CD4-positive, alpha-beta T cell treated with Interleukin-10 for 1 hour (primary cell): ENCODE measurements at regions not wholly inside any gene's neighbourhood (a gene's known extent, or its start where the extent isn't known, plus 50 kb on each side); places are given as distances from the start of the nearest gene placed in this dataset.
"Not testable (repeated sequence)": the region's sequence is repeated elsewhere in the genome, so short reads cannot be mapped to it uniquely, and the experiment has no call there.

Experiments used
- DNase-seq: peaks from one replicate; pipeline ENCODE4 v3.0.0-alpha.2; 2020

DNA sequence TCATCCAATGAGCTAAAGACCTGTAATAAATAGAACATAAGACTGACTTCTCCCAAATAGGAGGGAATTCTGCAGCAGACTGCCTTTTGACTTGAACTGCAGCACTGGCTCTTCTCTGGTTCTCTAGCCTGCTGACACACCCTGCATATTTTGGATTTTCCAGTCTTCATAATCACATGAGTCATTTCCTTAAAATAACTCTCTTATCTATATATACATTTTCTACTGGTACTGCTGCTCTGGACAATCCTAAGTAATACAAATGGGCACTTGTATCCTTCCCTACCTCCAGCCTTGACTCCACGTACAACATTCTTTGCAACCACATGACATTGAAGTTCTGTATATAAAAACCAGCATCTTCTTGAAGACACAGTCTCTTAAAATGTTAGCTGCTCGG lies 429.4 kb upstream of the TMPRSS15 start:
- DNase-seq = no peak

DNA sequence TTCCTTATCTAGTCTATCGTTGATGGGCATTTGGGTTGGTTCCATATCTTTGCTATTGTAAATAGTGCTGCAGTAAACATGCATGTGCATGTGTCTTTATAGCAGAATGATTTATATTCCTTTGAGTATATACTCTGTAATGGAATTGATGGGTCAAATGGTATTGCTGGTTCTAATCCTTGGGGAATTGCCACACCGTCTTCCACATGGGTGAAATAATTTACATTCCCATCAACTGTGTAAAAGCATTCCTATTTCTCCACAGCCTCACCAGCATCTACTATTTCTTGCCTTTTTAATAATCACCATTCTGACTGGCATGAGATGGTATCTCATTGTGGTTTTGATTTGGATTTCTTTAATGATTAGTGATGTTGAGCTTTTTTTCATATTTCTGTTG lies 430.5 kb upstream of the TMPRSS15 start:
- not testable (repeated sequence) for DNase-seq

DNA sequence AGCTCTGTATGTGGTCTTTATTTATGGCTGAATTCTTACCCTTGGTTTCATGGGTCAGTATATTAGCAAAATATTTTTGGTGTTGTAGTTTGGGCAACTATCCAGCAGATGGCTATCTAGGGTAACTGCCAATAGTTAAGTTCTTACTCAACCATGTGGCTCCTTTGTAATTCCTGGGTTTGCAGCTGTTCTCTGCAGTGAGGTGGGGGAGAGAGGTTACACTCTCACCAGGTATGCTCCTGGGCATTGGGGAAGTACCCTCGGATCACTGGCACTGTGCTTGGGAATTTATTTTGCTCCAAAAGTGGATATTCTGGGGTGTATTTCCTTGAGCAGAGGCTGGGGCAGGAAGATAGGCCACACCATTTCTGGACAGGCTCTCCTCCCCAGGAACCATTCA lies 436.7 kb upstream of the TMPRSS15 start:
- no peak for DNase-seq

DNA sequence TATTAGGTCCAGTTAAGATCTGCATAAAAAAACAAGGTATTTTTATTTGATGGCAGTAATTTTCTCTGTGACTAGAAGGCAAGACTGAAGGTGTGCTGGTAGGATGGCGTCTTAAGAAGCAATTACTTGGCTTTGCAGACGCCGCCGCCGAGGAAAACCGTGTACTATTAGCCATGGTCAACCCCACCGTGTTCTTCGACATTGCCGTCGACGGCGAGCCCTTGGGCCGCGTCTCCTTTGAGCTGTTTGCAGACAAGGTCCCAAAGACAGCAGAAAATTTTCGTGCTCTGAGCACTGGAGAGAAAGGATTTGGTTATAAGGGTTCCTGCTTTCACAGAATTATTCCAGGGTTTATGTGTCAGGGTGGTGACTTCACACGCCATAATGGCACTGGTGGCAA lies 454.0 kb upstream of the TMPRSS15 start:
- not testable (repeated sequence) for DNase-seq

DNA sequence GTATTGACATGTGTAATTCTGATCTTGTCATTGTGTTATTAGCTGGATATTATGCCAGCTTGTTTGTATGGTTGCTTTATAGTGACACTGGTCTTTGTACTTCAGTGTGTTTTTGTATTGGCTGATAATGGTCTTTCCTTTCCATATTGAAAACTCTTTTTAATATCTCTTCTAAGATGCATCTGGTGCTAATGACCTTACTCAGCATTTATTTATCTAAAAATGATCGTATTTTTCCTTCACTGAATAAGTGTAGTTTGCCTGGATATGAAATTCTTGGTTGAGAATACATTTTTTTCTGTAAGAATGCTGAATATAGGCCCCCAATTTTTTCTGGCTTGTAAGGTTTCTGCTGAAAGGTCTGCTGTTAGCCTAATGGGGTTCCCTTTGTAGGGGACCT lies 465.5 kb upstream of the TMPRSS15 start:
- DNase-seq = no peak

DNA sequence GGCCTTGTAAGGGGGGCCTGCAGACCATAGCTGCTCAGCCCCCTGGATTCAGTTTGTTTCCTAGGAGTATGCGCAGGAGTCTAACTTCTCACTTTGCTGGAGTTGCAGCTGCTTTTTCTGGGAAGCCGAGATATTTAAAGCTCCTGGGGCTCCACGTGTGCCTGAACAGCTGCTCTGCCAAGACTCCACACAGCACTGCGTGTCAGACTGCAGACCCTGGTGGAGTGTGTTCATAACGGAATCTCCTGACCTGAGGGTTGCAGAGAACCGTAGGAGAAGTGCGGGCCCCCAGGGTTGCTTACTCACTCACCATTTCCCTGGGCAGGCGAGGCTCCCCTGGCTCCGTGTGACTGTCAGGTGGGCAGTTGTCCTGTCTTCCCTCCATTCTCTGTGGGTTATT lies 474.3 kb upstream of the TMPRSS15 start:
- no peak for DNase-seq

DNA sequence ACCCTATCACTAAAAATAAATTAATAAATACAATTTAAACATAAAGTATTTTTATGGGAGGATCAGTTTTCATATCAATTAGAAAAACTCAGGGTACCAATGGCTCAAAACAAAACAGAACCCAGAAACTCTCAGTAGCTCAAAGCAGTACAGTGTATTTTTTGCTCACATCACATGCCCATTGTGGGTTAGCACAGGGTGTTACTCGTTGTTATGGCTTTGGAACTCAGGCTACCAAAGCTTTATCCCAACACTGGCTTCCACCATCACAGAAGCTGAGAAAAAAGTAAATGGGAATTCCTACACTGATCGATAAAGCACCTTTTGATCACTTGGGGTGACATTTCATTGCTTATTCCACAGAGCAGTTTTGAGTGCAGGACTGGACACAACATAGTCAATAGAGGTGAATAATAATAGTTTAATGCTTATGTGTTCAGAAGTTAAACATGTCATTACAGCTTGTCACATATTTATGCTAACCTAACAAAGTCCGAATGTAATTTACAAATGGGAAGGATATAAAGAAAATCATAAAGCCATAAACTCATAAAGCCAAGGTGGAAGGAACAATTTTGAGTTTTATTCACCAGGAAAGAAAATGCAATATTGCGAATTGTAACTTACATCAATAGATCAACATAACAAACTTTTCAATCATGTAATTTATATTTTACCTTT lies 484.5 kb upstream of the TMPRSS15 start:
- no peak for DNase-seq

DNA sequence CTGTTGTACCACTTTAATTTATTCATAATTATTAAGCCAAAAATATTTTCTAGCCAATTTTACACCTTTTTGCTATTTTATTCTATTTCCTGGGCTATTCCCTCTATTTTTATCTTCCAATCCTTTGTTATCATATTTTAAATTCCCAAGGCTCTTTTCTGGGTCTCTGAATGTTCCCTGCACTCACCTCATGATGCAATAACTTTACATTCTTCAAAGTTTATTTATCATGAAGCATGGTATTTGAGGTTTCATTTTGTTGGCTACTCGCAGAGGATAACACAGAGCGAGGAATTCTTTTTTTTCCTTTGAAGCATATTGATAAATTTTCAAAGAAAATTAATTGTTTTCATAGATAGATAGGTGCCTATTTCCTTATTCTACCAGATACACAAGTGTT lies 489.8 kb upstream of the TMPRSS15 start:
- DNase-seq = no peak

DNA sequence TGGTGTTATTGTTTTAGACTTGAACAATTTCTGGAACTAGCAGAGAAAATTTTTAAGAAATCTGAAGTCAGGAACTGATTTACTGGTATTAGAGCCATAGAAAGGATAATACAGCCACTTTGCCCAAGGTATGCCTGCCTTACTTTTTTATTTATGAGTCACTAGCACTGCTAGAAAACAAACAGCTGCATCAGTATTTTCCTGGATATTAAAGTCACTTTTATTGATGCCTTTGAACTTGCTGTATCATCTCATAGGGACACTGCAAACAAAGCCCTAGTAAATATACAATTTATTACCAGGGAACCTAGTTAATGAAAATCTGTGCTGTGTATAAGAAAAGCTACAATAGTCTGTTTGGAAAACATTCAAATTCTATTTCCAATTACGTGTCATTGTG lies 490.8 kb upstream of the TMPRSS15 start:
- DNase-seq = no peak

DNA sequence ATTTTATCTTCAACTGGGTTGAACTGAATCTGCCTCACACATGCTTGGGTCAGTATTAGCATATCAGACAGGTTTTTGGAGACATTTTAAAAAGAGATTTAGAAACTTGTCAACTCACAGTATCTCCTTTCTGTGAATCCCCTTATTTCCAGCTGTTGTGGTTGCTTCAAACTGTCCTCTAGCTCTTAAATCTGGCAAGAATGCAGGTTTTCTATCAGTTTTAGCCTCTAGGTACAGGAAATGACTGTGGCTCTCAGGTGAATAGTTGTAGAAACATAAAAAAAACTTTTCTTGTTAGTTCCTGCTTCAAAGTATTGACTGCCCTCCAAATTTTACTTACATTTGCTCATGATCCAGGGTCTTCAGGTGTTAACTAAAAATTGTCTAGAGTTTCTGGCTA lies 495.7 kb upstream of the TMPRSS15 start:
- no peak for DNase-seq

DNA sequence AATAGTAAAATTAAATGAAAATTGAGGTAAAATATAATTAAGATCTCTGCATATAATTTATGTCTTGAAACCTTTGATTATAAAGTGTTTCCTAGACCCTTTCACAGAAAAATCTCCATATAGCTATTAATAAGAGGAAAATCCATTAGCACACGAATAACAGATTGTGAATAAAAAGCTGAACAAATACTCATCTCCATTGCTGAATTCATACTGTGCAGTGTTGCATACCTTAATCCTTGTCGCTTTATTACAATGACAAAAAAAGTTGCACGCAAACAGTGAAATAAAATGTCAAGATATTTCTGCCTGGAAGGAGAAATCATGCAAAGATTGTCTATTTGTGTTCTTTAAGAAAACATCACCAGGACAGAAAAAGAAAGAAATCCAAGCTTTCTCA lies 499.1 kb upstream of the TMPRSS15 start:
- no peak for DNase-seq

DNA sequence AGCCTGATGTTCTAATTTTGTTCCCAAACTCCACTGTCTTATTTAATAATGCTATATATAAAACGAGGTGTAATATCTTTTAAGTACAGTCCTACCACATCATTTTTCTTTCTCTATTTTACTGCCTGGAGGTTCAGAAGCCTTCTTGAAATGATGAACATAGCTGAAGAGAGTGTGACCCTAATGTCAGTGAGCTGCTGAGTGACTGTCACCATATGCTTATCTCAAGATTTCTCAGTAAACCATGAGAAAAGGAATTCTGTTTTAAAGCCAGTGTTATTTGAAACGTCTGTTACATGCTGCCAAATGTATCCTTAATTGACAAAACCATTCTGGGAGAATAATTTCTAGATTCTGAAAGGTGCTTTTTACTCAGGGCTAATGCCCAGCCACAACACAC lies 503.5 kb upstream of the TMPRSS15 start:
- no peak for DNase-seq

DNA sequence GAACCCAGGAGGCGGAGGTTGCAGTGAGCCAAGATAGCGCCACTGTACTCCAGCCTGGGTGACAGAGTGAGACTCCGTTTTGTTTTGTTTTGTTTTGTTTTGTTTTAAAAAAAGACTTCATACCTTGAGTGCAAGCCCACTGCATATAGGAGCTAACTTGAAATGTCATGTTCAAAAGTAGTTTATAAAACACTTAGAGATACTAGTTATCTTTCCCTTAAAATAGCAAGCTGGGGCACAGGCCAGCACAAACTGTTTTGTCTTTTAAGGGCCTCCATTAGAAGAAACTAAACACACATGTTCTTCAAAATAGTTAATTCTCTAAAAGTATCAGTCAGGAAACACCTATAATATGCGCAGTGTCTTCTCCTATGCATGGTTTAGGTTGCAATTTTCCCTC lies 505.1 kb upstream of the TMPRSS15 start:
- no peak for DNase-seq

DNA sequence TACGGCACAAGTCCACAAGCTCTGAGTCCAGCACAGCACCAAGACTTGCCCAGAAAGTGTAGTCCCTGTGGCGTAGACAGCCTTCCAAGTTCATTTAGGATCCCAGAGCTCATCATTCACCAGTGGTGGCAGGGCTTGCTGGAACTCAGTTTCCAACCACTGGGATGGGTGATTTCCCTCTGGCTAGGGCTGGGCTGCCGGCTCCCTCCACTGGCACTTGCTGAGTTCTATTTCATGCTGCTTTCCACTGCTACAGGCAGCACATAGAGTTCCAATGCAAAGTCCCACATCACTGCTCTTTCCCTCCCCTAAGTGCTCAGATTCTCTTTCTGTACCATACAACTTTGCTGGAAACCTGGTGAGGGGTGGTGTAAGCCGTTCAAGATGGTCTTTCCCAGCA lies 510.3 kb upstream of the TMPRSS15 start:
- DNase-seq = no peak

DNA sequence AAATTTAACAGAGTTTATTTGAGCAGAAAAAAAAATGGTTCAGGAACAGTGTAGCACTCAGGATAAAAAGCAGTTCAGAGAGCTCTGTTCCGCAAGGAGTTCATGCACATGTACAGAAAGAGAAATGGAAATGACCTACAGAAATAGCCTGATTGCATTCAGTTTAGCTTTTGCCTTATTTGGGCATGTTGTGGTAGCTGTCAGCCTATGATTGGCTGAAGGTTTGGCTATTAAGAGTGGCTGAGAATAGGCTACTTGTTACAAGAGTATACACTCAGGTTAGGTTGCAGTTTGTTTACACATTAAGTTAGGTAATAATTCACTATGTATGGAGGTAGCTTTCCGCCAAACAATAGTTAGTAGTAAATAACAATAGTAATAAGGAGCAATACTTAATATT lies 511.0 kb upstream of the TMPRSS15 start:
- no peak for DNase-seq

DNA sequence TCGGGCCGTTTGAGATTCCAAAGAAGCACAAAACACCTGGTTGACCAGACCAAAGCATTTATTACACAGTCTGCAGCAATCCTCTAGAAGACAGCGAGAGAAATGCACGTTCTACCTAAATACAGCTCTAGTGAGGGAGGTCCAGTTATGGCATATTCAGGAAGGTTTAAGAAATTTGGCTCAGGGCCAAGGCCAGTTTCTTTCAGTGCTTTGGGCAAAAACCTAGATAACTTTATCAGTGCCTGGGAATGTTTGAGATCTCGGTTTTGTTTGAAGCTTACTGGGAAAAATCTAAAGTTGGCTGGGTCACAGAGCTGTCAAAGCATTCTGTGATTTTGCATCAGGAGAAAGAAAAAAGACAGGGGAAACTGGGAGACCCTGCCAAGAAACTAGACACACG lies 514.0 kb upstream of the TMPRSS15 start:
- no peak for DNase-seq

DNA sequence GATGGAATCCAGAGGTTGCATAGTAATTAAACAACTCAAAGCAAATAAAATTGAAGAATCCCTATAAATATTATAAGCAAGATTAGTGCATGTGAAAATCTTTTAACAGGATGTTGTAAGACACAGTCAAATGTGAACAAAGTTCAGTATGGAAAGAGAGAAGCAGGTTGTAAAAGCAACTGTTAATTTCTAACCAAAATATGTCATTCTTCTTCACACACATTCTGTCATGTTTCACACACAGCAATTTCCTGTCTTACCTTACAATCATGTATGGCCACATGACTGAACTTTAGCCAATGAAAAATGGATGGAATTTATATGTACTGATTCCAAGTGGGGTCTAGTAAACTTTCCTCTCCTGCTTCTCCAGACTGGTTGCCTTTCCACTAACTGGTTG lies 527.7 kb upstream of the TMPRSS15 start:
- DNase-seq = no peak

DNA sequence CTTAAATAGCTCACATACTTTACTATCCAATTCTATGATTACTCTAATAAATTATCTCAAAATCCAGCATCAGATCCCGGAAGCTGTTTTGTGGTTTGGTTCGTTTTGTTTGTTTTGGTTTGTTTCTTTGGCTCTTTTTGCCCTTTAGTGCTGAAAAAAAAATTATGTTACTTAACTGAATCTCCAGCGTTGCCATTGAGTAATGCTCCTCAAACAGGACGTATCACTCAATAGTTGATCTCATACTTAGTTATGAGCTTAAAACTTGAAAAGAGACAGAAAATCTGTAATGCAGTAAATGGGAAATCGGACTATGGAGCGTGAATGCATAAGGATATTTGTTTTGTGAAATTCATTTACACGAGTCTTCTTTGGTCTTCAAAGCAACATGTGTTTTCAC lies 533.8 kb upstream of the TMPRSS15 start:
- DNase-seq = no peak

DNA sequence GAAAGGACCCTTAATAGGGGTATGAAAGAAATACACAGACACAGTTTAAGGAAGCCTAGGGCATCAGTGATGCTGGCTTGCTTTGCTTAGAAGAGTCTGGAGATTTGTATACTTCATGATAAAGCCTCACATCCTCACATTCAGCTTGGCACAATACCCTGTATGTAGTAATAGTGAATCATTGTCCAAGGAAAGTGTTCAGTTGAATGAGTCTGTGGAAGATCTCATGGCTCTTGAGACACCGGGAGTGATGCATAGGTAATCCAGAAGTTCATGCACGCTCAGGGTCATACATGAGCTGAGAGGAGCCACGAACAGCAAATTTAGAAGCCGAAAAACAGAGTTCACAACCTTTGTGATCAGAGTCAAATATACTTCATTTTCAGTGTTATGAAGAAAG lies 537.2 kb upstream of the TMPRSS15 start:
- DNase-seq = no peak

DNA sequence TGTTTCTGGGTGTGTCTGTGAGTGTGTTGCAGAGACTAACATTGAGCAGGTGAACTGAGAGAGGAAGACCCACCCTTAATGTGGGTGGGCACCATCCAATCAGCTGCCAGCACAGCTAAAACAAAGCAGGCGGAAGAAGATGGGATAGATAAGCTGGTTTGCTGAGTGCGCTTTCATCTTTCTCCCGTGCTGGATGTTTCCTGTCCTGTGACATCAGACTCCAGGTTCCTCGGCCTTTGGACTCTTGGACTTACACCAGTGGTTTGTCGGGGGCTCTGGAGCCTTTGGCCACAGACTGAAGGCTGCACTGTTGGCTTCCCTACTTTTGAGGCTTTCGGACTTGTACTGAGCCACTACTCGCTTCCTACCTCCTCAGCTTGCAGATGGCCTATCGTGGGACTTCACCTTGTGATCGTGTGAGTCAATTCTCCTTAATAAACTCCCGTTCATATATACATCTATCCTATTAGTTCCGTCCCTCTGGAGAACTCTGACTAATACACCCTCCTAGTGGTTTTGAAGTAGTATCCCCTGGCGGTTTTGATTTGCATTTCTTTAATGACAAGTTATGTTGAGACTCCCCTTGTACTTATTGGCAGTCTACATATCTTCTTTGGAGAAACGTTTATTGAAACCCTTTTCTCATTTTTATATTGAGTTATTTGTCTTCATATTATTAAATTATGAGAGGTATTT lies 546.6 kb upstream of the TMPRSS15 start:
- DNase-seq = no peak

DNA sequence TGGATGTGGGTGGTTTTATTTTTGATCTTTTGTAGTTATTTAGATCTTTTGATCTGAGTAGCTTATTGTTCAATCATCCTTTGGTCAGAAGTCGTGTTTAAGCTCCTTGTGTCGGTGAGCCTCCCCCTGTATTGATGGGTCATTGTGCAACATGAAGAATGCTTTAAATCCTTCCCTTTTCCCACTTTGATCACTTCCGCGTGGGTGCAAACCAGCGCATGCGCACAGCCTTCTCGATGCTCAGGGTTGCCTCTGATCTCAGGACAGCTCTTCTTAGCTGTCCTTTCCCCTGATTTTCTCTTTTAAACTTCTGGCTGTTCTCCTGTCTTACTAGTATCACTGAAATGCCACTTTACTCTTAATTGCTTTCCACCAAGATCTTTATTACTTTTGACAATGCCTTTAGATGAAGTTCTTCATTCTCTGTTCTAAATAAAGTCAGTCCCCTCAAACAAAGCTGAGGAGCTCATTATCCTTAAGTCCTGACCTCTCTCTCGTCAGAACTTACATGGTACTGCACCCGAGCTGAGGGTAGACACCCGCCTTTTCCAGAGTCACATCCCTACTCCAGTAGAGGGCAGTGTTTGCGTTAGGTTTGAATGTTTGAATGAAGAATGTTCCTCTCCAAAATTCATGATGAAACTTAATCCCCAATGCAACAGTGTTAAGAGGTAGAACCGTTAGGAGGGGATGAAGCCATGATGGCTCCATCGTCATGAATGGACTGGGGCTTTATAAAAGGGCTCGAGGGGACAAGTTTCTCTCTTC lies 547.9 kb upstream of the TMPRSS15 start:
- no peak for DNase-seq

DNA sequence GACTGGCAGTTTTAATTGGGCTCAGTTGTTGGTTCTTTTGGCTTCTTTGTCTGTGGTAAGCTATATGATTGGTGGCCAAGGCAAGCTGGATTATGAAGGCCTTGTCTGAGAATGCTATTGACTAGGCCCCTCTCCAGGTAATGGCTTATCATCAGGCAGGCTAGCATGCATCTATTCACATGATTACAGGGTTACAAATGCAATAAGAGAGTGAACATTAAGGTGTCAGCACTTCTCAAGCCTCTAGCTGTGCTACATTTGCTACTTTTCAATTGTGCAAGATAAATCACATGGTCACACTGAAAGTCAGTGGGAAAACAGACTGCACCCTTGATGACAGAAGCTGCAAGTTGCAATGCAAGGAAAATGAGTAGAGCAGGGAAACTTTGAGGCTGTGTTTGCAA lies 550.9 kb upstream of the TMPRSS15 start:
- DNase-seq = no peak

DNA sequence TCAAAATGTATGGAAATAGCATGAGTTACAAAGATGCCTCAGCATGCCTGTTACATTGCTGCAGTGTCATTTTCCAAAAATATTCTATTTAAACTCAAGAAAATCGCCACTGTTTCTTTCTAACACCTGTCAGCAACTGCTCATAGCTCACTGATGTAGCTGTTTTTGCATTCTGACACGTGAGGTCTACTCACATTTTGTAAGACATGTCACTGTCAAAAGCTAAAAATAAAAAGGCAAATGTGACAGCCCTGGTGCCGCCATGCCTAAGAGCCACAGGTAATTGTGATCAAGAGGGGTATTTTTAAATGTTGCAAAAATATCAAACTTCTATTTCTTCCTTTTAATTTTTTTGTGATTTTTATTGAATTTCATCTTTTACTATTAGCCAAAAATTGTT lies 556.2 kb upstream of the TMPRSS15 start:
- DNase-seq = no peak

DNA sequence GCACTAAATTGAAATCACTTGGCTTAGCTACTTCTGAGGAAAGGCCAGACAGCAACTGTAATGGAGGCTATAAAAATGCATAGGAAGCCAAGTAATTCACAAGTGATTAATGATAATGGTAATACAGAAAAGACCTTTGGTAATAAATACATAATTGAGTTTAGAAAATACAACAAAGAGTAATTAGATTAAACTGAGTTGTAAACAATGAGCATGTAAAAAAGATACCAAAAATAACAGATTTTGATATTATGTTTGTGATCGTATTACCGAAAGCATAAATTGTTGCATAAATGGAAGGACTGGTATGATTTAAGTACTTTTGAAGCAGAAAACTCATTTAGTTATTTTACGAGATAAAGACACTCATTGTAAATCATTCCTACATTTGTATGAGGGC lies 556.7 kb upstream of the TMPRSS15 start:
- no peak for DNase-seq
